Naive thymus-derived CD4-positive, alpha-beta T cell (primary cell): ENCODE measurements at regions not wholly inside any gene's neighbourhood (a gene's known extent, or its start where the extent isn't known, plus 50 kb on each side); places are given as distances from the start of the nearest gene placed in this dataset.
A peak's percentile ranks its signal among the peaks of the same experiment; 100 is the strongest.

Experiments used
- ATAC-seq: fragments of 150-1000 bp; cut with Tn5 transposase; 2 replicates; pipeline ENCODE4 v1.10.0; 2021; ENCODE audit warnings: mild to moderate bottlenecking, moderate library complexity
- CTCF ChIA-PET: fragments of 350-600 bp; sonication (Branson Sonifier 250); formaldehyde crosslinking; loops from one replicate; lab custom pipeline; 2021; ENCODE audit warnings: antibody characterized with exemption; lab: Charles Lee
- POLR2A ChIA-PET: fragments of 350-600 bp; sonication (Branson Sonifier 250); formaldehyde crosslinking; loops from one replicate; lab custom pipeline; 2021; ENCODE audit warnings: antibody characterized with exemption, inconsistent platforms; lab: Charles Lee
- DNase-seq, 9 donors: peaks; one replicate each; pipeline versions ENCODE4 v3.0.0 to v3.0.0-alpha.2; 2020 to 2022; ENCODE audit warnings: mixed read lengths in 1 of 9
- H3K27ac ChIP-seq: one replicate; pipeline ENCODE4 v1.7.0; 2013; ENCODE audit warnings: mild to moderate bottlenecking, low read depth, low read length, moderate library complexity
- H3K27me3 ChIP-seq, 2 donors: one replicate each; pipeline ENCODE4 v1.7.0; 2013; ENCODE audit warnings: low read length in 2 of 2, mild to moderate bottlenecking in 2 of 2, moderate library complexity in 2 of 2; ENCODE audit not compliant: control insufficient read depth in 2 of 2, insufficient read depth in 2 of 2
- H3K36me3 ChIP-seq, 3 experiments: 1 replicate in 2 of 3; 2 replicates in 1 of 3; pipeline ENCODE4 v1.7.0; 2013; ENCODE audit warnings: low read length in 3 of 3, mild to moderate bottlenecking in 3 of 3, moderate library complexity in 1 of 3; ENCODE audit not compliant: insufficient read depth in 3 of 3, control insufficient read depth in 2 of 3
- H3K4me1 ChIP-seq, 2 donors: one replicate each; pipeline ENCODE4 v1.7.0; 2013; ENCODE audit warnings: low read length in 2 of 2, mild to moderate bottlenecking in 2 of 2, moderate library complexity in 1 of 2; ENCODE audit not compliant: control insufficient read depth in 2 of 2, insufficient read depth in 2 of 2
- H3K4me3 ChIP-seq: 2 replicates; pipeline ENCODE4 v1.7.0; 2013; ENCODE audit warnings: mild to moderate bottlenecking, low read length
- H3K9me3 ChIP-seq, 3 experiments: 1 replicate in 2 of 3; 2 replicates in 1 of 3; pipeline ENCODE4 v1.7.0; 2013; ENCODE audit warnings: low read length in 3 of 3; ENCODE audit not compliant: control insufficient read depth in 2 of 3
- H3K27ac Mint-ChIP-seq, 9 donors: one replicate each; pipeline ENCODE4 v1.8.0; 2020 to 2022; ENCODE audit warnings: mixed read lengths in 9 of 9, mild to moderate bottlenecking in 8 of 9, moderate library complexity in 5 of 9, inconsistent platforms in 2 of 9
- H3K27me3 Mint-ChIP-seq, 5 donors: one replicate each; pipeline ENCODE4 v1.8.0; 2021 to 2022; ENCODE audit warnings: mixed read lengths in 5 of 5, mild to moderate bottlenecking in 1 of 5
- H3K36me3 Mint-ChIP-seq, 5 donors: one replicate each; pipeline ENCODE4 v1.8.0; 2020 to 2022; ENCODE audit warnings: mixed read lengths in 5 of 5, mild to moderate bottlenecking in 3 of 5, inconsistent platforms in 1 of 5
- H3K4me1 Mint-ChIP-seq, 7 donors: one replicate each; pipeline ENCODE4 v1.8.0; 2020 to 2022; ENCODE audit warnings: mixed read lengths in 7 of 7, mild to moderate bottlenecking in 3 of 7, inconsistent platforms in 1 of 7
- H3K4me3 Mint-ChIP-seq, 10 donors: one replicate each; pipeline ENCODE4 v1.8.0; 2020 to 2022; ENCODE audit warnings: mild to moderate bottlenecking in 10 of 10, mixed read lengths in 10 of 10, moderate library complexity in 6 of 10, inconsistent platforms in 2 of 10
- H3K9me3 Mint-ChIP-seq, 11 donors: one replicate each; pipeline ENCODE4 v1.8.0; 2020 to 2022; ENCODE audit warnings: mixed read lengths in 11 of 11, mild to moderate bottlenecking in 4 of 11, inconsistent platforms in 1 of 11, moderate library complexity in 1 of 11
- intact Hi-C, 2 donors: fragments of 100-400 bp; cut with micrococcal nuclease; formaldehyde crosslinking; loops; one replicate each; pipeline ENCODE4 v1.15.1; 2023

- no peaks in the 10 kb centered on the region for H3K9me3 ChIP-seq
- peaks cover 0 to 4% (median 0%) of the 10 kb centered on the region in 11 donors for H3K9me3 Mint-ChIP-seq
- no peak for DNase-seq
- H3K36me3 Mint-ChIP-seq: peaks cover 0 to 11% (median 0%) of the 10 kb centered on the region in 5 donors
- H3K27ac ChIP-seq: no peak overlapping the region
- no peak overlapping the region for H3K4me3 ChIP-seq
- H3K27me3 ChIP-seq: no peaks in the 10 kb centered on the region
- H3K36me3 ChIP-seq: no peaks in the 10 kb centered on the region
- ChIA-PET CTCF (no interaction called here), POLR2A (no interaction called here)
- H3K4me1 ChIP-seq: no peaks in the 10 kb centered on the region
- intact Hi-C loops: no loop called here
- peaks cover 0 to 3% (median 0%) of the 10 kb centered on the region in 7 donors for H3K4me1 Mint-ChIP-seq
- ATAC-seq: no peak
- no peak overlapping the region for H3K27ac Mint-ChIP-seq
- H3K4me3 Mint-ChIP-seq: no peak overlapping the region
- H3K27me3 Mint-ChIP-seq: peaks cover 0 to 9% (median 3%) of the 10 kb centered on the region in 5 donors
These were observed 97.4 kb upstream of the EDEM3 start for GRCh38 chr1:184851822-184852746.

GRCh38 chr1:184843732-184844495, 89.3 kb upstream of the EDEM3 start:
- H3K27ac Mint-ChIP-seq: peak overlapping the region in 1 of 9 donors; percentile 34
- no peaks in the 10 kb centered on the region for H3K9me3 ChIP-seq
- H3K27me3 ChIP-seq: no peaks in the 10 kb centered on the region
- POLR2A ChIA-PET: no interaction called here
- no peak overlapping the region for H3K4me3 ChIP-seq
- no peaks in the 10 kb centered on the region for H3K36me3 ChIP-seq
- CTCF ChIA-PET: no interaction called here
- no peaks in the 10 kb centered on the region for H3K27me3 Mint-ChIP-seq
- intact Hi-C loops: no loop called here
- peaks cover 0 to 31% (median 11%) of the 10 kb centered on the region in 7 donors for H3K4me1 Mint-ChIP-seq
- H3K27ac ChIP-seq: no peak overlapping the region
- peak in 3 of 9 donors; percentile 6 to 31 (median 7) for DNase-seq
- peak; percentile 74 for ATAC-seq
- peaks cover 0 to 22% (median 0%) of the 10 kb centered on the region in 5 donors for H3K36me3 Mint-ChIP-seq
- no peaks in the 10 kb centered on the region for H3K9me3 Mint-ChIP-seq
- H3K4me3 Mint-ChIP-seq: peak overlapping the region in 1 of 10 donors; percentile 58
- peaks cover 0 to 45% of the 10 kb centered on the region in 2 donors for H3K4me1 ChIP-seq

GRCh38 chr1:184840596-184840995, 85.9 kb upstream of the EDEM3 start:
- H3K27ac ChIP-seq: no peak overlapping the region
- peak in 5 of 9 donors; percentile 4 to 48 (median 16) for DNase-seq
- no peak overlapping the region for H3K4me3 ChIP-seq
- Mint-ChIP-seq H3K4me1 (peaks cover 0 to 31% (median 11%) of the 10 kb centered on the region in 7 donors), H3K9me3 (no peaks in the 10 kb centered on the region), H3K4me3 (peak overlapping the region in 1 of 10 donors; percentile 29), H3K27me3 (no peaks in the 10 kb centered on the region), H3K27ac (peak overlapping the region in 2 of 9 donors; percentile 19 to 48), H3K36me3 (peaks cover 0 to 23% (median 0%) of the 10 kb centered on the region in 5 donors)
- POLR2A ChIA-PET: interaction anchor here (0.6 kb wide), 1 partner anchor 25 kb away, joined by 3 read pairs; no protein-coding TSS in a partner anchor
- CTCF ChIA-PET: no interaction called here
- ATAC-seq: peak; percentile 90
- no peaks in the 10 kb centered on the region for H3K27me3 ChIP-seq
- peaks cover 0 to 45% of the 10 kb centered on the region in 2 donors for H3K4me1 ChIP-seq
- no peaks in the 10 kb centered on the region for H3K36me3 ChIP-seq
- intact Hi-C loops: no loop called here
- no peaks in the 10 kb centered on the region for H3K9me3 ChIP-seq

GRCh38 chr1:184838504-184838951, 83.9 kb upstream of the EDEM3 start:
- H3K27me3 ChIP-seq: no peaks in the 10 kb centered on the region
- POLR2A ChIA-PET: no interaction called here
- H3K27ac Mint-ChIP-seq: no peak overlapping the region
- intact Hi-C loops: no loop called here
- no peak overlapping the region for H3K27ac ChIP-seq
- H3K36me3 Mint-ChIP-seq: peaks cover 0 to 24% (median 0%) of the 10 kb centered on the region in 5 donors
- no peak overlapping the region for H3K4me3 ChIP-seq
- DNase-seq: no peak
- H3K9me3 ChIP-seq: no peaks in the 10 kb centered on the region
- H3K4me1 Mint-ChIP-seq: peaks cover 0 to 19% (median 5%) of the 10 kb centered on the region in 7 donors
- no peaks in the 10 kb centered on the region for H3K36me3 ChIP-seq
- peaks cover 0 to 9% (median 0%) of the 10 kb centered on the region in 11 donors for H3K9me3 Mint-ChIP-seq
- peaks cover 0 to 31% of the 10 kb centered on the region in 2 donors for H3K4me1 ChIP-seq
- ATAC-seq: peak; percentile 30
- CTCF ChIA-PET: interaction anchor here (1.2 kb wide), 1 partner anchor 33 kb away, joined by 3 read pairs; no protein-coding TSS in a partner anchor
- no peak overlapping the region for H3K4me3 Mint-ChIP-seq
- no peaks in the 10 kb centered on the region for H3K27me3 Mint-ChIP-seq

- no peak overlapping the region for H3K27ac Mint-ChIP-seq
- intact Hi-C loops: no loop called here
These were observed 82.6 kb upstream of the EDEM3 start for GRCh38 chr1:184836934-184837895.

More at GRCh38 chr1:184836934-184837895, 82.6 kb upstream of the EDEM3 start:
- CTCF ChIA-PET: interaction anchor here (0.5 kb wide), 1 partner anchor 84 kb away, joined by 6 read pairs; no protein-coding TSS in a partner anchor
- Histone ChIP-seq H3K36me3 (peaks cover 0 to 1% (median 0%) of the 10 kb centered on the region in 3 experiments), H3K27ac (no peak overlapping the region), H3K27me3 (no peaks in the 10 kb centered on the region), H3K4me1 (peaks cover 0 to 20% of the 10 kb centered on the region in 2 donors), H3K4me3 (no peak overlapping the region), H3K9me3 (no peaks in the 10 kb centered on the region)
- DNase-seq: no peak
- H3K9me3 Mint-ChIP-seq: peaks cover 0 to 9% (median 0%) of the 10 kb centered on the region in 11 donors
- no peaks in the 10 kb centered on the region for H3K27me3 Mint-ChIP-seq
- no peak overlapping the region for H3K4me3 Mint-ChIP-seq
- peaks cover 0 to 17% (median 0%) of the 10 kb centered on the region in 5 donors for H3K36me3 Mint-ChIP-seq
- H3K4me1 Mint-ChIP-seq: peaks cover 0 to 10% (median 3%) of the 10 kb centered on the region in 7 donors
- ATAC-seq: no peak
- POLR2A ChIA-PET: no interaction called here
